ENCODE measurements at regions not wholly inside any gene's neighbourhood (a gene's known extent, or its start where the extent isn't known, plus 50 kb on each side); places are given as distances from the start of the nearest gene placed in this dataset.

- H3K9me3 ChIP-seq (ENCODE audit: low read depth, low read length, poor library complexity, severe bottlenecking): peaks cover 10% of the 10 kb centered on the region
- BruUV-seq (replicated peaks): no TSS peak
- no peaks in the 10 kb centered on the region for H3K4me1 ChIP-seq (ENCODE audit: insufficient read depth, low read length, poor library complexity, severe bottlenecking)
- DNase-seq (ENCODE audit: low spot score): no peak
- no peak overlapping the region for H3K4me3 ChIP-seq (ENCODE audit: low read depth, low read length, poor library complexity, severe bottlenecking)
- H3K27me3 ChIP-seq (replicated peaks; ENCODE audit: insufficient read depth, low read depth, low read length, poor library complexity): no peaks in the 10 kb centered on the region
- ChIA-PET POLR2A (ENCODE audit: low non-redundant PET) (no interaction called here), CTCF (no interaction called here)
- no peak for TF ChIP-seq EZH2 (IDR thresholded peaks at IDR 0.05; ENCODE audit: borderline replicate concordance, low read depth, low read length, poor library complexity, severe bottlenecking)
- TF ChIP-seq CTCF (conservative IDR thresholded peaks at IDR 0.05; ENCODE audit: low read depth, low read length): no peak
- intact Hi-C loops (cut with micrococcal nuclease; ENCODE audit: unreplicated experiment): no loop called here
- H3K27ac ChIP-seq (ENCODE audit: low read depth, low read length, poor library complexity, severe bottlenecking): no peak overlapping the region
- no peaks in the 10 kb centered on the region for H3K36me3 ChIP-seq (ENCODE audit: insufficient read depth, low read length, poor library complexity, severe bottlenecking)
Observed at GRCh38 chr18:30684825-30685481, 357.6 kb downstream of the DSC3 start.

DNA sequence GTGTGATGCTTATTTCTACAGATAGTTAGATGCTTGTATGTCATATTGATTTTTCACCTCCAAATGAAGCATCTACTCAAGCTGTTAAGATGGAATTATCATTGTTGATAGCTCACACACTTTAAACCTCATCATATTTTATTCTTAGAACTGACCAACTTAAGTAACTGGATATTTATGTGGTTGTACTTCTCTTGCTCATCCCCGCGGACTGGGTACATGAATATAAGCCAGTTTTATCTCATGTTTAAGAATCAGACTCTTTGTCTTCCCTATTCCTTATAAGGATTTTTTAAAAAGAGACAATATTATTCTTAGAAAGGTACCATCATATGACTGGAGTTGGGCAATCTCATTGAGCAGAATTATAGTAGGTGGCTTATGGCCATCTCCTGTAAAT is 358.7 kb downstream of the DSC3 start:
- POLR2A ChIA-PET (ENCODE audit: low non-redundant PET): no interaction called here
- no peak overlapping the region for H3K4me3 ChIP-seq (ENCODE audit: low read depth, low read length, poor library complexity, severe bottlenecking)
- no peak for DNase-seq (ENCODE audit: low spot score)
- peaks cover 10% of the 10 kb centered on the region for H3K9me3 ChIP-seq (ENCODE audit: low read depth, low read length, poor library complexity, severe bottlenecking)
- no peaks in the 10 kb centered on the region for H3K27me3 ChIP-seq (replicated peaks; ENCODE audit: insufficient read depth, low read depth, low read length, poor library complexity)
- H3K27ac ChIP-seq (ENCODE audit: low read depth, low read length, poor library complexity, severe bottlenecking): no peak overlapping the region
- H3K4me1 ChIP-seq (ENCODE audit: insufficient read depth, low read length, poor library complexity, severe bottlenecking): no peaks in the 10 kb centered on the region
- CTCF ChIA-PET: no interaction called here
- no peaks in the 10 kb centered on the region for H3K36me3 ChIP-seq (ENCODE audit: insufficient read depth, low read length, poor library complexity, severe bottlenecking)
- TF ChIP-seq CTCF (conservative IDR thresholded peaks at IDR 0.05; ENCODE audit: low read depth, low read length) (no peak), EZH2 (IDR thresholded peaks at IDR 0.05; ENCODE audit: borderline replicate concordance, low read depth, low read length, poor library complexity, severe bottlenecking) (no peak)
- BruUV-seq (replicated peaks): no TSS peak
- intact Hi-C loops (cut with micrococcal nuclease; ENCODE audit: unreplicated experiment): no loop called here

GRCh38 chr18:30682672-30683071 is 359.9 kb downstream of the DSC3 start:
- intact Hi-C loops (cut with micrococcal nuclease; ENCODE audit: unreplicated experiment): no loop called here
- no peaks in the 10 kb centered on the region for H3K27me3 ChIP-seq (replicated peaks; ENCODE audit: insufficient read depth, low read depth, low read length, poor library complexity)
- DNase-seq (ENCODE audit: low spot score): no peak
- POLR2A ChIA-PET (ENCODE audit: low non-redundant PET): no interaction called here
- H3K27ac ChIP-seq (ENCODE audit: low read depth, low read length, poor library complexity, severe bottlenecking): no peak overlapping the region
- no peak overlapping the region for H3K4me3 ChIP-seq (ENCODE audit: low read depth, low read length, poor library complexity, severe bottlenecking)
- no TSS peak for BruUV-seq (replicated peaks)
- CTCF ChIA-PET: no interaction called here
- peaks cover 10% of the 10 kb centered on the region for H3K9me3 ChIP-seq (ENCODE audit: low read depth, low read length, poor library complexity, severe bottlenecking)
- TF ChIP-seq EZH2 (IDR thresholded peaks at IDR 0.05; ENCODE audit: borderline replicate concordance, low read depth, low read length, poor library complexity, severe bottlenecking) (no peak), CTCF (conservative IDR thresholded peaks at IDR 0.05; ENCODE audit: low read depth, low read length) (no peak)
- no peaks in the 10 kb centered on the region for H3K36me3 ChIP-seq (ENCODE audit: insufficient read depth, low read length, poor library complexity, severe bottlenecking)
- no peaks in the 10 kb centered on the region for H3K4me1 ChIP-seq (ENCODE audit: insufficient read depth, low read length, poor library complexity, severe bottlenecking)

Measured in A673 (cell line).